WTC11 (cell line): ENCODE measurements at regions not wholly inside any gene's neighbourhood (a gene's known extent, or its start where the extent isn't known, plus 50 kb on each side); places are given as distances from the start of the nearest gene placed in this dataset.

ENCODE experiments used
- ATAC-seq: fragments of 200-7000 bp; cut with Tn5 transposase; 2 replicates; pipeline ENCODE4 v1.10.0; 2021; ENCODE audit warnings: mild to moderate bottlenecking, moderate library complexity
- CTCF ChIA-PET: fragments of 300-600 bp; sonication (Branson Sonifier 250); formaldehyde crosslinking; loops from one replicate; lab custom pipeline; 2021; ENCODE audit warnings: antibody characterized with exemption; lab: Charles Lee
- POLR2A ChIA-PET: fragments of 350-600 bp; sonication (Branson Sonifier 250); formaldehyde crosslinking; loops from one replicate; lab custom pipeline; 2021; ENCODE audit warnings: antibody characterized with exemption; lab: Charles Lee
- DNase-seq: peaks from one replicate; pipeline ENCODE4 v3.0.0; 2021; ENCODE audit warnings: low spot score
- H3K27ac Mint-ChIP-seq: 2 replicates; pipeline ENCODE4 v1.8.0; 2021; ENCODE audit warnings: mixed read lengths
- H3K27me3 Mint-ChIP-seq: 2 replicates; pipeline ENCODE4 v1.8.0; 2021; ENCODE audit warnings: low read depth, mild to moderate bottlenecking, moderate library complexity, mixed read lengths
- H3K36me3 Mint-ChIP-seq: 2 replicates; pipeline ENCODE4 v1.8.0; 2021; ENCODE audit warnings: mixed read lengths
- H3K4me1 Mint-ChIP-seq: 2 replicates; pipeline ENCODE4 v1.8.0; 2022; ENCODE audit warnings: mixed read lengths
- H3K4me3 Mint-ChIP-seq: 2 replicates; pipeline ENCODE4 v1.8.0; 2021; ENCODE audit warnings: mild to moderate bottlenecking, moderate library complexity, mixed read lengths
- H3K9me3 Mint-ChIP-seq: 2 replicates; pipeline ENCODE4 v1.8.0; 2021; ENCODE audit warnings: mixed read lengths
- AR ChIP-seq: fragments of 250-450 bp; sonication (Bioruptor Pico); IDR thresholded peaks from 2 replicates; pipeline ENCODE4 v1.9.0; 2021; ENCODE audit warnings: mild to moderate bottlenecking
- ATF3 ChIP-seq: sonication (generic); formaldehyde crosslinking; conservative IDR thresholded peaks from 2 replicates; pipeline ENCODE4 v1.8.1; 2022; ENCODE audit warnings: mild to moderate bottlenecking, missing genetic modification reagents
- E2F5 ChIP-seq: sonication (generic); formaldehyde crosslinking; IDR thresholded peaks from 2 replicates; pipeline ENCODE4 v1.8.1; 2022; ENCODE audit warnings: mild to moderate bottlenecking, moderate library complexity, missing genetic modification reagents
- ELF4 ChIP-seq: sonication (generic); formaldehyde crosslinking; IDR thresholded peaks from 2 replicates; pipeline ENCODE4 v1.8.1; 2022; ENCODE audit warnings: low read depth, mild to moderate bottlenecking, moderate library complexity, missing genetic modification reagents
- EMX1 ChIP-seq: fragments of 250-450 bp; sonication (Bioruptor Pico); IDR thresholded peaks from 2 replicates; pipeline ENCODE4 v1.8.0; 2021; ENCODE audit warnings: mild to moderate bottlenecking
- ESRRA ChIP-seq: sonication (generic); formaldehyde crosslinking; IDR thresholded peaks from 2 replicates; pipeline ENCODE4 v1.8.1; 2022; ENCODE audit warnings: mild to moderate bottlenecking, missing genetic modification reagents, borderline replicate concordance
- GRHL2 ChIP-seq: fragments of 250-450 bp; sonication (Bioruptor Pico); IDR thresholded peaks from 2 replicates; pipeline ENCODE4 v1.8.0; 2022; ENCODE audit warnings: mild to moderate bottlenecking, moderate library complexity; ENCODE audit not compliant: insufficient replicate concordance, severe bottlenecking
- IRF1 ChIP-seq: sonication (generic); formaldehyde crosslinking; IDR thresholded peaks from 2 replicates; pipeline ENCODE4 v1.8.0; 2023; ENCODE audit warnings: missing genetic modification reagents
- MXD4 ChIP-seq: fragments of 250-450 bp; sonication (Bioruptor Pico); IDR thresholded peaks from 2 replicates; pipeline ENCODE4 v1.8.0; 2021; ENCODE audit warnings: mild to moderate bottlenecking, moderate library complexity, borderline replicate concordance
- MYBL2 ChIP-seq: sonication (generic); formaldehyde crosslinking; IDR thresholded peaks from 2 replicates; pipeline ENCODE4 v1.8.1; 2023; ENCODE audit warnings: mild to moderate bottlenecking, moderate library complexity, missing genetic modification reagents
- NFATC4 ChIP-seq: fragments of 250-450 bp; sonication (Bioruptor Pico); IDR thresholded peaks from 2 replicates; pipeline ENCODE4 v1.9.0; 2021; ENCODE audit warnings: mild to moderate bottlenecking
- NR3C1 ChIP-seq: sonication (generic); formaldehyde crosslinking; conservative IDR thresholded peaks from 2 replicates; pipeline ENCODE4 v1.8.1; 2023; ENCODE audit warnings: low read depth, mild to moderate bottlenecking, missing genetic modification reagents
- PREB ChIP-seq: sonication (generic); formaldehyde crosslinking; IDR thresholded peaks from 2 replicates; pipeline ENCODE4 v1.8.1; 2022; ENCODE audit warnings: mild to moderate bottlenecking, missing genetic modification reagents, moderate library complexity, borderline replicate concordance
- SOX15 ChIP-seq: fragments of 250-450 bp; sonication (Bioruptor Pico); IDR thresholded peaks from 2 replicates; pipeline ENCODE4 v1.9.0; 2021; ENCODE audit warnings: mild to moderate bottlenecking
- SP1 ChIP-seq: sonication (generic); formaldehyde crosslinking; conservative IDR thresholded peaks from 2 replicates; pipeline ENCODE4 v1.8.1; 2022; ENCODE audit warnings: missing genetic modification reagents
- STAT6 ChIP-seq: sonication (generic); formaldehyde crosslinking; conservative IDR thresholded peaks from 2 replicates; pipeline ENCODE4 v1.8.1; 2023; ENCODE audit warnings: mild to moderate bottlenecking, low read depth, missing genetic modification reagents, moderate library complexity
- TCF7 ChIP-seq: sonication (generic); formaldehyde crosslinking; IDR thresholded peaks from 2 replicates; pipeline ENCODE4 v1.8.0; 2022; ENCODE audit warnings: mild to moderate bottlenecking, low read depth, missing genetic modification reagents, moderate library complexity
- TEAD1 ChIP-seq: sonication (generic); formaldehyde crosslinking; IDR thresholded peaks from 2 replicates; pipeline ENCODE4 v1.8.0; 2022; ENCODE audit warnings: mild to moderate bottlenecking, missing genetic modification reagents
- TEAD4 ChIP-seq: sonication (generic); formaldehyde crosslinking; IDR thresholded peaks from 2 replicates; pipeline ENCODE4 v1.8.0; 2022; ENCODE audit warnings: mild to moderate bottlenecking, missing genetic modification reagents
- ZBTB43 ChIP-seq: sonication (generic); formaldehyde crosslinking; IDR thresholded peaks from 2 replicates; pipeline ENCODE4 v1.8.1; 2023; ENCODE audit warnings: mild to moderate bottlenecking, missing genetic modification reagents
- ZNF263 ChIP-seq: sonication (generic); formaldehyde crosslinking; IDR thresholded peaks from 2 replicates; pipeline ENCODE4 v1.8.1; 2022; ENCODE audit warnings: low read depth, mild to moderate bottlenecking, moderate library complexity, missing genetic modification reagents
- ZNF317 ChIP-seq: sonication (generic); formaldehyde crosslinking; IDR thresholded peaks from 2 replicates; pipeline ENCODE4 v1.8.1; 2023; ENCODE audit warnings: low read depth, mild to moderate bottlenecking, moderate library complexity, missing genetic modification reagents, borderline replicate concordance
- ZNF416 ChIP-seq: fragments of 250-450 bp; sonication (Bioruptor Pico); IDR thresholded peaks from 2 replicates; pipeline ENCODE4 v1.9.0; 2021; ENCODE audit warnings: mild to moderate bottlenecking, inconsistent platforms
- ZNF671 ChIP-seq: fragments of 250-450 bp; sonication (Bioruptor Pico); IDR thresholded peaks from 2 replicates; pipeline ENCODE4 v1.8.0; 2021; ENCODE audit warnings: mild to moderate bottlenecking

GRCh38 chr1:79587229-79587628, 580.7 kb upstream of the ADGRL4 start:
- DNase-seq (no peak), ATAC-seq (no peak)
- peaks cover 33% of the 10 kb centered on the region for H3K36me3 Mint-ChIP-seq
- no peak overlapping the region for H3K4me3 Mint-ChIP-seq
- CTCF ChIA-PET = no interaction called here
- peaks cover 50% of the 10 kb centered on the region for H3K4me1 Mint-ChIP-seq
- H3K27me3 Mint-ChIP-seq = no peaks in the 10 kb centered on the region
- TF ChIP-seq ATF3 (CRISPR knock-in tag) (no peak), NFATC4 (no peak), MXD4 (CRISPR knock-in tag) (no peak), SP1 (CRISPR knock-in tag) (no peak), IRF1 (CRISPR knock-in tag) (no peak), GRHL2 (no peak), TEAD1 (CRISPR knock-in tag) (no peak)
- POLR2A ChIA-PET = no interaction called here
- H3K9me3 Mint-ChIP-seq = peaks cover 32% of the 10 kb centered on the region
- H3K27ac Mint-ChIP-seq = no peak overlapping the region

- no peak for ATAC-seq
- H3K36me3 Mint-ChIP-seq = peaks cover 33% of the 10 kb centered on the region
- no peak for DNase-seq
- ChIA-PET CTCF (no interaction called here), POLR2A (no interaction called here)
- H3K4me3 Mint-ChIP-seq = no peak overlapping the region
- H3K4me1 Mint-ChIP-seq = peaks cover 40% of the 10 kb centered on the region
- TF ChIP-seq E2F5 (CRISPR knock-in tag) = no peak
- no peak for TF ChIP-seq PREB (CRISPR knock-in tag)
- TF ChIP-seq EMX1 (CRISPR knock-in tag) = no peak
- TF ChIP-seq TEAD4 (CRISPR knock-in tag) = no peak
- TF ChIP-seq NR3C1 = no peak
- no peak for TF ChIP-seq SOX15 (CRISPR knock-in tag)
- TF ChIP-seq AR = no peak
- TF ChIP-seq ZBTB43 (CRISPR knock-in tag) = no peak
- TF ChIP-seq TCF7 (CRISPR knock-in tag) = no peak
- no peak for TF ChIP-seq MYBL2 (CRISPR knock-in tag)
- TF ChIP-seq ZNF263 (CRISPR knock-in tag) = no peak
- TF ChIP-seq ZNF317 = no peak
- no peak for TF ChIP-seq ZNF671 (CRISPR knock-in tag)
- no peak for TF ChIP-seq ESRRA
- no peak for TF ChIP-seq ZNF416 (CRISPR knock-in tag)
- no peak for TF ChIP-seq STAT6 (CRISPR knock-in tag)
- TF ChIP-seq ELF4 (CRISPR knock-in tag) = no peak
- no peak for TF ChIP-seq ATF3 (CRISPR knock-in tag)
- H3K27ac Mint-ChIP-seq = no peak overlapping the region
- peaks cover 32% of the 10 kb centered on the region for H3K9me3 Mint-ChIP-seq
- H3K27me3 Mint-ChIP-seq = no peaks in the 10 kb centered on the region
Measured at GRCh38 chr1:79585801-79586200, 579.3 kb upstream of the ADGRL4 start.
